ENCODE measurements at regions not wholly inside any gene's neighbourhood (a gene's known extent, or its start where the extent isn't known, plus 50 kb on each side); places are given as distances from the start of the nearest gene placed in this dataset.

DNA sequence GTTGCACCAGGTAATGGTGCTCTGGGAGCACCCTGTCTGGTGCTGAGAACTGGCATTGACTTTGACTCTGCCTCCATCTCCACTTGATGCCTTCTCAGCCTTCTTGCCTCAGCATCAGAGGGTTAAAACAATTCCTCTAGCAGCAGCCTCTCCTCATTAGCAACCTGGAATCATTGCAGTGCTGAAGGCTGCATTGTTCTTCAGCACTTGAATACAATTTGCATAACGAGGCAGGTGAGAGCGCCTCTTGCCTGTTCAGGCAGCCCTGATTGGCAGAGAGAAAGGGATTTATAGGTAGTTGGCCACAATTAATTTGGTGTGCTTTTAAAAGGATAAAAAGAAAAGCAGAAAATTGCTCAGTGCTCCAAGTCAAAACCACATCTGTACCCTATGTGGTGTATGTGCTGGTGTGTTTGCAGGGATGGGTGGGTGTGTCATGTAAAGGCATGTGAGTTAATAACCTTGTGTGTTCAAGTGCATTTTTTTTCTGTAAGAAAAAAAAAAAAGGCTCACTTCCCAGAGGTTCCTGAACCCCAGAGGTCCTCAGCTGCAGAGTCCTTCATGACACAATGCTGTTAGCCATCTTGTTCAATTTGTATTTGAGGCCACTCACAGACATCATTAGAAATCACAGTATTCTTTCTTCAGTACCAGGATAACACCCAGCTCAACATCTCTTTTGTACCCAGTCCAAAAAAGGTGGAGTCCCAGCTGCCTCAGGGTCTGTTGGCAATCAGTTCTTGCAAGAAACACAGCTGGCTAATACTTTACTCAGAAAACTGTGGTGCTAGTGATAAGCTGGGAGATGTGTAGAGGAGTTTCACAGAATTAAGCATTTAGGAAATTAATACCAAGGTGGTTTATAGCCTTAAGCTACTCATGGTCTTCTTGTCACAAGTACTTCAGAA is 385.6 kb downstream of the GRIN2B start:
- DNase-seq (ENCODE audit: low spot score): no peak

GRCh38 chr12:13594731-13595514 is 386.5 kb downstream of the GRIN2B start:
- DNase-seq (ENCODE audit: low spot score): no peak

- DNase-seq (ENCODE audit: low spot score): no peak
Measured at GRCh38 chr12:13592063-13592942, 389.1 kb downstream of the GRIN2B start.

DNA sequence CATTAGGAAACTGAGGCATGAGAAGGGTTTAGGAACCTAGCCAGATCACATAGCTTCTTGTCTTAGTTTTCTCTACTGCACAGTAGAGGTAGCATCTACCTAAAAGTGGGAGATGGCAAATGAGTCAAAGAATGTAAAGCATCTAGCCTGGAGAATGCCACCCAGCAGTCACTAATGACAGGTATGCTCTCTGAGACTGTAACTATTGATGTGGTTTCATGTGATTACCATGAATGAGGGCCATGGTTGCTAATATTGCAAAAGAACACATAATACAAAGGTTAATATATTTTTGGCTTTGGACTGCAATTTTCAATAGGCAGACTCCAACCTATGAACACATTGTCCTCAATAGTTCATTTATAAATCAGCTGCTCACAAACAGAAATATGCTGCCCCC is 389.9 kb downstream of the GRIN2B start:
- DNase-seq (ENCODE audit: low spot score): no peak

GRCh38 chr12:13591059-13591458 is 390.3 kb downstream of the GRIN2B start:
- no peak for DNase-seq (ENCODE audit: low spot score)

DNA sequence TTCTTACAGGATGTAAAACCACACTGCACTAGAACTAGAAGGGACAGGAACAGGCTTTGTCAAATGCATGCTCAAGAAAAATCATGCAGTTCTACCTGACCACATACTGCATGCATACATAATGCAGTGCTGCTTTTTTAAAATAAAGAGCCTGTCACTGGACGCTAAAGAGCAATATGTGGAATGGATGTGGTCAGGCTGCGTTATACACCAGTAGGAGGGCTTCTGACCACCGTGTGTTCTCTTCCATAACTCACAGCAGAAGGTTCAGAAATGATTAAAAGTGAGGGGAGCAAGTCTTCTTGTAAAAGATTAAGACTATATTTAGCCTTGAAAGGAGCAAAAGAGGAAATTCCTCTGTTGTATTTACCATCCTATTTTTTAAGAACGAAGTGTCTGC is 392.0 kb downstream of the EMP1 start:
- no peak for DNase-seq (ENCODE audit: low spot score)

DNA sequence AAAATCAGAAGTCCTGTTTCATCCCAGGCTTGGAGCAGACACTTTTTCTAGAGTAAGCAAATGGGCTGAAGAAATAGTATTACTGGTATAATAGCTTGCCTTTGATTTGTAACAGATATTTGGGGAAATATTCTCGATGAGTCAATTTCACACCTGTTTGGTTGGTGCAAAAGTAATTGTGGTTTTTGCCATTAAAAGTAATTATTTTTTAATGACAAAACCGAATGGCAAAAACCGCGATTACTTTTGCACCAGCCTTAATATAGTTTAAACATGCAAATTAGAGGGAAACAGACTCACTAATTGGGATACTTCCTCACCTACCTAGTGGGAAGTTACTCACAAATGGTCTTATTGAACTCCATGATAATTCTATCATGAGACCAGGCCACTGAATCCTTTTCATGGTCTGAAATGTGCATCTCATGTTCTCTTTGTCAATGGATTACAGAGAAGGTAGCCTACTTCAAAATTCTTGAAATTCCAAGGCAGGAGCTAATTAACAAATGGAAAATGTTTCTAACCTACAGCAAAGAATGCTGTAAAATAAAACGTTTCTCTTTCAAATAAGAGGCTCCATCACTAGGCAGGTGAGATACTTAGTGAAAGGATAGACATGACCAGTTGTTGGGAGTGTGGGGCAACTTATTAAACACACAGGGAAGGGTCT is 391.3 kb downstream of the EMP1 start:
- no peak for DNase-seq (ENCODE audit: low spot score)

GRCh38 chr12:13586361-13586760 is 389.8 kb downstream of the EMP1 start:
- DNase-seq (ENCODE audit: low spot score): no peak

DNA sequence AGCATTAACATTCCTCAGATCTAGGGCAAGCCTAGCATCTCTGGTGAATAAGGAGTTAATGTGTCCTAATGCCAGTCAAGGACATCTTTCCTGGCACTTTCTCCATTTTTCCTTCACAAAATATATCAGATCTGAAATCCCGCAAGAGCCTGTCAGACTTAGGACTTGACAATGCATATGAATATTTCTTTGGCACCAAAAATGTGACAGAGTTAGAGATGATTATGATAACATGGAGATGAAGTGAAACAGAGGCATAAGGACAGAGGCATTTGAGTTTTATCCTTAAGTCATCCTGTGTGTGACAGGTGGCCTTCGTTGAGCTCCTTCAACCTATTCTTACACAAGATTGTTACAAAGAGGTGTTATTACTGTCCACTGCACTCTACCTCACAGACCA is 388.0 kb downstream of the EMP1 start:
- no peak for DNase-seq (ENCODE audit: low spot score)

GRCh38 chr12:13583630-13584029 is 387.1 kb downstream of the EMP1 start:
- no peak for DNase-seq (ENCODE audit: low spot score)

GRCh38 chr12:13582421-13582820 is 385.9 kb downstream of the EMP1 start:
- no peak for DNase-seq (ENCODE audit: low spot score)

GRCh38 chr12:13581031-13581430 is 384.5 kb downstream of the EMP1 start:
- no peak for DNase-seq (ENCODE audit: low spot score)

DNA sequence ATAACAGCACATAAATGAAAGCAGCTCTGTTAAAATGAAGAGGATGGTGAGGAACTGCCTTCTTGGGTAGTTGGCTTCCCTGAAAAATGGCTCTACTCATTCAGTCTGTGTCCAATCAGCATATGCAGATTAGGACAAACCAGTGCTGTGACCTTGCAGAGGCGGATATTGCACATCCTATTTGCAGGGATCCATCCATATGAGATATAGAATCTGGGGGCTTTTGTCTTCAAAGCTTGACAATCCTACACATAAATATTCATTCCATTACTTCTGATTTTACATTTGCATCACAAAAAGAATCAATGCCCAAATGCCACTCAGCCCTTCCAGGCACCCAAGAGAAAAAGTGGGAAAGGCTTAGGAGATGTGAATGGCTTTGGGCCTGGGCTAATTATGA is 383.7 kb downstream of the EMP1 start:
- DNase-seq (ENCODE audit: low spot score): no peak

GRCh38 chr12:13576935-13577500 is 380.5 kb downstream of the EMP1 start:
- DNase-seq (ENCODE audit: low spot score): no peak

- peak; percentile 64 for DNase-seq (ENCODE audit: low spot score)
Measured at GRCh38 chr12:13573698-13574321, 377.3 kb downstream of the EMP1 start.

- DNase-seq (ENCODE audit: low spot score): no peak
Measured at GRCh38 chr12:13571035-13571434, 374.5 kb downstream of the EMP1 start.

DNA sequence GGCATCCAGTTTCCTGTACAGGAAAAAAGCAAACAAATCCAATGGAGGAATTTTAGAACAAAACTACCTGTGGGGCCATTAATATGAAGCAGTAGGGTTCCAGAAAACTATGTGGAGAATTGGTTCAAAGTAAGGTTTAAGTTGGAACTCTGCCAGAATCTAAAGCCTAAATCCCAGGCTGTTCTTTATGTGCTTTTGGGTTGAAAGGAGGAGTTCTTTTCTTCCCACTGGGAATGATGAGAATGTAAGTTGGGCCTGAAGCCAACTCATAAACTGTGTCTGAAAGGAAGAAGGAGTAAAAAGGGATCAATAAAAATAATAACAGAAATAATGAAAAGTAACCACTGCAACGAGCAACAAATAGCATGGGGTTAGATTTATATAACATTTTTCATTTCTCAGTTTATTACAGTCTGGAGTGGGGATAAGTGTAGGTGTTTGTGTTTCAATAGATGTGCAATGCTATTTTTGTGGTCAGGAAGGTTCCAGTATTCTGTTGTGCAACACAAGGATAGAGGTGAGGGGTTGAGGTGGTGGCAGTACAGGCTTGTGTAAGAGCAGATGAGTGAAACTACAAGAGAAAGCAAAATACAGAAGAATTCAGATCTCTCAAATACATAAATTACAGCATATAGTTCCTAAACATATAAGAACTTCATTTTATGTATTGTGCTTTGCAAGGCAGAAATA is 373.6 kb downstream of the EMP1 start:
- DNase-seq (ENCODE audit: low spot score): no peak

- DNase-seq (ENCODE audit: low spot score): no peak
Measured at GRCh38 chr12:13566292-13566691, 369.8 kb downstream of the EMP1 start.

- no peak for DNase-seq (ENCODE audit: low spot score)
Measured at GRCh38 chr12:13564266-13564810, 367.8 kb downstream of the EMP1 start.

DNA sequence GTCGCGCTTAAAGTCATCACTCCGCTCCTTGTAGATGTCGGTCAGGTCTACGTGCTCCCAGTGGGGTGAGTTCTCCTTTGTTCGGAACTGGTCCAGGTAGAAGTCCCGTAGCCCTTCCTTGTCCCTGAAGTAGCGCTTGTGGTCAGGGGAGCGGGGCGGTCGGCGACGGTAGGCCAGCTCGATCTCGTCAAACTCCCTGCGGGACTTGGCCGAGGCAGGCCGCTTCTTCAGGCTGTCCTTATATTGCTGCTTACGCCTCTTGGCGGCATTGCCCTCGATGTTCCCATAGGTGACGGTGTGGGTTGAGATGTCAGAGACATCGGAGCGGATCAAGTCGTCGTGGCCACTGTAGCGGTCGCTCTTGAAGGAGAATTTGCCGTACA is 367.2 kb downstream of the EMP1 start:
- DNase-seq (ENCODE audit: low spot score): no peak
